SJCRH30 (cell line): ENCODE measurements at regions not wholly inside any gene's neighbourhood (a gene's known extent, or its start where the extent isn't known, plus 50 kb on each side); places are given as distances from the start of the nearest gene placed in this dataset.

Source experiments
- DNase-seq, 2 experiments: peaks; one replicate each; pipeline ENCODE4 v3.0.0-alpha.2; 2015 to 2020
- H3K27ac ChIP-seq: fragments of 250-450 bp; sonication (Bioruptor Pico); 2 replicates; pipeline ENCODE4 v1.5.1; 2020; ENCODE audit warnings: mild to moderate bottlenecking, moderate library complexity
- H3K27me3 ChIP-seq: fragments of 250-450 bp; sonication (Bioruptor Pico); 2 replicates; pipeline ENCODE4 v1.5.1; 2020; ENCODE audit warnings: mild to moderate bottlenecking, moderate library complexity
- H3K36me3 ChIP-seq: fragments of 250-450 bp; sonication (Bioruptor Pico); 2 replicates; pipeline ENCODE4 v1.5.1; 2020; ENCODE audit warnings: mild to moderate bottlenecking, moderate library complexity
- H3K4me1 ChIP-seq: fragments of 250-450 bp; sonication (Bioruptor Pico); 2 replicates; pipeline ENCODE4 v1.5.1; 2020; ENCODE audit warnings: mild to moderate bottlenecking, moderate library complexity
- H3K4me3 ChIP-seq: fragments of 250-450 bp; sonication (Bioruptor Pico); 2 replicates; pipeline ENCODE4 v1.5.1; 2020; ENCODE audit warnings: mild to moderate bottlenecking, moderate library complexity
- H3K9me3 ChIP-seq: fragments of 250-450 bp; sonication (Bioruptor Pico); replicated peaks from 2 replicates; pipeline ENCODE4 v1.5.1; 2020; ENCODE audit warnings: mild to moderate bottlenecking, moderate library complexity

DNA sequence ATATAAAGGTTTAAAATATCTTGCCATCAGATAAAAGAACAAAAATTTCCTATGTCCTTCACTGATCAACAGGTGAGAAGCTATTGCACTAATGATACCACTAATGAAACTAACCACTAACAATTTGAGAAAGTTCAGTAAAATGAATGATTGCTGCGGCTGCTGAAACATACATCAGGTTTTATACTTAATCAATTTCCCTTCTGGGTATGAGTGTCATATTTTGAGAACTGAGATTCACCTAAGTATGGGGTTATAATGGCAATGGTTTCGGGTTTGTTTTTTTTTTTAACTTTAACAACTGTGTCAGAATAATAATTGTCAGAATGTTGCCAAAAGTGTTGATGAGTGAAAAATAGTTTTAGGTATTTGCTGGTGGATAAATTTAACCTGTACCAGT is 151.3 kb upstream of the SLC39A10 start:
- Histone ChIP-seq H3K4me1 (no peaks in the 10 kb centered on the region), H3K27ac (no peak overlapping the region), H3K9me3 (no peaks in the 10 kb centered on the region), H3K27me3 (0 out of 2 replicates have a peak, but pooled peaks cover 3% of the 10 kb centered on the region), H3K4me3 (no peak overlapping the region), H3K36me3 (no peaks in the 10 kb centered on the region)
- no peak for DNase-seq

DNA sequence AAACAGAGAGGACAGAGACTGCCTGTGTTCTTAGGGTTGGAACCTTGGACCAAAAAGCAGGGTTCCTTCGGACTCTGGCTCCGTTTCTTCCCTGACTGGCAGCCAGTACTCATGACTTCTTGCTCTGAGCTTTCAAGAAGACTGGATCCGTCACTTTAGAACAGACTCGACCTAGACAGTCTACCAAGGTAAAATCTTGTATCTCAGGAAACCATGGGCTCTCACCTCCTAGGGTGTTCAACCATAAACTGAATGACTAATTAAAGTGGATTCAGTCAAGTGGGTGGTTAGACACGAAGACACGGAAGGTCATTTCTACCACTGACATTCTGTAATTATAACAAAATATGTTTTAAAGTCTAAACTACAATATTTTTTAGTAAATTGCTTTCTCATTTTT is 153.8 kb upstream of the SLC39A10 start:
- 0 out of 2 replicates have a peak, but pooled peaks cover 3% of the 10 kb centered on the region for H3K27me3 ChIP-seq
- no peak overlapping the region for H3K4me3 ChIP-seq
- DNase-seq: no peak
- H3K9me3 ChIP-seq: no peaks in the 10 kb centered on the region
- H3K27ac ChIP-seq: no peak overlapping the region
- H3K4me1 ChIP-seq: no peaks in the 10 kb centered on the region
- no peaks in the 10 kb centered on the region for H3K36me3 ChIP-seq

DNA sequence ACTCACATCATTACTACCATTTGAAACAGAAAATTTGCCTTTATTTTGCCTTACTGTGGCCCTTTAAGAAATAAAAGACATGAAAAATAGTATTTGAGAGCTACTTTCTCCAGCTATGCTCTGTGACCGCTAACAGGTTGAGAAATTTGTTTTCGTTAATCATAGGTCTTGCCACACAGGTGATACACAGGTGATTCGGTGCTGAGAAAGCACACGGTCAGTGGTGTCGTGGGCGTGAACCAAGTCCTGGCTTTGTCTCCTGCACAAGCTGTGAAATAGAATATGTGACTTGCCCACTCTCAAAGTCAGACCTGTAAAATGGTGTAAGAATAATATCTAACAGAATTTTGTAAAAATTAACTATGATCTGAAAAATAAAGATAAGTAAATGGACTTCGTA is 155.3 kb upstream of the SLC39A10 start:
- H3K9me3 ChIP-seq: no peaks in the 10 kb centered on the region
- H3K27me3 ChIP-seq: no peaks in the 10 kb centered on the region
- DNase-seq: no peak
- H3K4me1 ChIP-seq: no peaks in the 10 kb centered on the region
- H3K4me3 ChIP-seq: no peak overlapping the region
- H3K36me3 ChIP-seq: no peaks in the 10 kb centered on the region
- H3K27ac ChIP-seq: no peak overlapping the region

DNA sequence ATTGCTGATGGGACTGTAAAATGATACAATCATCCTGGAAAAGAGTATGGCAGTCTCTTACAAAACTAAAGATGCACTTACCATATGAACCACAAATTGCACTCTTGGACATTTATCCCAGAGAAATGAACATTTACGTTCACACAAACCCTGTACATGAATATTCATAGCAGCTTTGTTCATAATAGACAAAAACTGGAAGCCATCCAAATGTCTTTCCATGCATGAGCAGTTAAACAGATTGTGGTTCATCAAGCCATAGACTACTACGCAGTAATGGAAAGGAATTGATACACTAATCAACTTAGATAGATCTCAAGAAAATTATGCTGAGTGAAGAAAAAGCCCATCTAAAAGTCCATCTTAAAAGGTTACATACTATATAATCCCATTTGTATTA is 156.1 kb upstream of the SLC39A10 start:
- H3K36me3 ChIP-seq: no peaks in the 10 kb centered on the region
- no peaks in the 10 kb centered on the region for H3K4me1 ChIP-seq
- H3K4me3 ChIP-seq: no peak overlapping the region
- DNase-seq: no peak
- H3K27ac ChIP-seq: no peak overlapping the region
- H3K27me3 ChIP-seq: no peaks in the 10 kb centered on the region
- H3K9me3 ChIP-seq: no peaks in the 10 kb centered on the region

DNA sequence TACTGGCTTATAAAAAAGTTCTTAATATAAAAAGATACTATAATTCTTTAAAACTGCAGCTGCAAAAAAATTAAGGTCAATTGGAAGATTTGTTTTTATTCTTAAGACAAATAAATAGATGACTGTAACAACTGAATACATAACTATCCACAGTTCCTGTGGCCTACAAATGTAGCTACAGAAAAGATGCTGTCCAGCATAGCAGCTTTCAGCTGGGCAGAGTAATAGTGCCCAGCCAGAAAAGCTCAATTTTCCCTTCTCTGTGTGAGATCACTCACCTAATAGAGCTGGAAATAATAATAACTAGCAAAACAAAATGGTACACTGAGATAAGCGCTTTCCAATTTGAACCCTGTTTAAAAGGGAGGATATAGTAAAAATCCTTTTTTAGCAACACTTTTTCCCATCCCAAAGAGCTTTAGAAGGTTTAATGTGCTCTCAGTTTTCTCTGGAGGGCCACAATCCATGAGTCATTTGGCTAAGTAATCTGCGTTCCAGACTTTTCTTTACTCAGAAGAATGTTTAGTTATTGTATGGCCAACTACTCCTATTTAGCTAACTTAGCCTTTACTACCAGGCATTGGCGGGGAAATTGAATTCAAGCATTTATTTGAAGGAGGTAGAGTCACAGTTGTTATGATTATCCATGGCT is 158.1 kb upstream of the SLC39A10 start:
- H3K4me1 ChIP-seq: no peaks in the 10 kb centered on the region
- no peaks in the 10 kb centered on the region for H3K9me3 ChIP-seq
- H3K4me3 ChIP-seq: no peak overlapping the region
- H3K36me3 ChIP-seq: no peaks in the 10 kb centered on the region
- H3K27ac ChIP-seq: no peak overlapping the region
- DNase-seq: no peak
- H3K27me3 ChIP-seq: no peaks in the 10 kb centered on the region

- Histone ChIP-seq H3K4me3 (no peak overlapping the region), H3K9me3 (no peaks in the 10 kb centered on the region), H3K4me1 (no peaks in the 10 kb centered on the region), H3K27me3 (no peaks in the 10 kb centered on the region), H3K27ac (no peak overlapping the region), H3K36me3 (no peaks in the 10 kb centered on the region)
- DNase-seq: peak in 1 of 2 experiments; percentile 52
Measured at GRCh38 chr2:195498176-195498575, 158.8 kb upstream of the SLC39A10 start.

GRCh38 chr2:195496991-195497390 is 160.0 kb upstream of the SLC39A10 start:
- no peaks in the 10 kb centered on the region for H3K9me3 ChIP-seq
- no peaks in the 10 kb centered on the region for H3K27me3 ChIP-seq
- no peaks in the 10 kb centered on the region for H3K36me3 ChIP-seq
- no peak overlapping the region for H3K4me3 ChIP-seq
- DNase-seq: no peak
- no peak overlapping the region for H3K27ac ChIP-seq
- H3K4me1 ChIP-seq: no peaks in the 10 kb centered on the region

GRCh38 chr2:195495966-195496365 is 161.1 kb upstream of the SLC39A10 start:
- no peak overlapping the region for H3K4me3 ChIP-seq

DNA sequence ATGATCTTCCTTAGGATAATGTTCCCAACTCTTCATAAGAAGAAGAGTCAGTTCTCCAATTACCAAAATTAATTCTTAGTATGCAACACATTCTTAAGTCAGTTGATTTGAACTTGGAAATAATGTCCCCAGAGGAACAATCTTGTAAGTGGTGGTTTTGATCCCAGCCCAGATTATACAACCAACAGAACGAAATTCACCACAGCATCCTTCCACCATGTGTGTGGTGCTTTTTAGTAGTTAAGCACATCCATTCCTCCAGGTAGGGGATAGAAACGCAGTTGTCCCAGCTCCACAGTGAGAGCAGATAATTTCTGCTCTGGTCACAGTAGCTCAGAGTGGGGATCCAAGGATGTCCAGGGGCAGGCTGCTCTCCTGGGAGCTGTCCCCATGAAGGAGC is 161.7 kb upstream of the SLC39A10 start:
- no peaks in the 10 kb centered on the region for H3K4me1 ChIP-seq
- H3K27ac ChIP-seq: no peak overlapping the region
- no peaks in the 10 kb centered on the region for H3K27me3 ChIP-seq

More at GRCh38 chr2:195495966-195496365, 161.1 kb upstream of the SLC39A10 start:
- Histone ChIP-seq H3K27ac (no peak overlapping the region), H3K27me3 (no peaks in the 10 kb centered on the region), H3K4me1 (no peaks in the 10 kb centered on the region), H3K9me3 (no peaks in the 10 kb centered on the region), H3K36me3 (no peaks in the 10 kb centered on the region)
- no peak for DNase-seq

GRCh38 chr2:195494451-195494850 is 162.6 kb upstream of the SLC39A10 start:
- DNase-seq: no peak
- no peaks in the 10 kb centered on the region for H3K27me3 ChIP-seq
- no peak overlapping the region for H3K4me3 ChIP-seq
- H3K4me1 ChIP-seq: no peaks in the 10 kb centered on the region
- no peak overlapping the region for H3K27ac ChIP-seq
- no peaks in the 10 kb centered on the region for H3K36me3 ChIP-seq
- no peaks in the 10 kb centered on the region for H3K9me3 ChIP-seq

More for the DNA sequence above, 161.7 kb upstream of the SLC39A10 start:
- no peak overlapping the region for H3K4me3 ChIP-seq
- no peaks in the 10 kb centered on the region for H3K36me3 ChIP-seq
- DNase-seq: no peak
- H3K9me3 ChIP-seq: no peaks in the 10 kb centered on the region

GRCh38 chr2:195493416-195493815 is 163.6 kb upstream of the SLC39A10 start:
- Histone ChIP-seq H3K27ac (no peak overlapping the region), H3K27me3 (no peaks in the 10 kb centered on the region), H3K4me3 (no peak overlapping the region), H3K36me3 (no peaks in the 10 kb centered on the region), H3K9me3 (no peaks in the 10 kb centered on the region), H3K4me1 (no peaks in the 10 kb centered on the region)
- no peak for DNase-seq

GRCh38 chr2:195490319-195490718 is 166.7 kb upstream of the SLC39A10 start:
- Histone ChIP-seq H3K27ac (no peak overlapping the region), H3K27me3 (no peaks in the 10 kb centered on the region), H3K9me3 (no peaks in the 10 kb centered on the region), H3K36me3 (no peaks in the 10 kb centered on the region), H3K4me3 (no peak overlapping the region), H3K4me1 (peaks cover 11% of the 10 kb centered on the region)
- no peak for DNase-seq

GRCh38 chr2:195489101-195489500 is 167.9 kb upstream of the SLC39A10 start:
- no peaks in the 10 kb centered on the region for H3K36me3 ChIP-seq

DNA sequence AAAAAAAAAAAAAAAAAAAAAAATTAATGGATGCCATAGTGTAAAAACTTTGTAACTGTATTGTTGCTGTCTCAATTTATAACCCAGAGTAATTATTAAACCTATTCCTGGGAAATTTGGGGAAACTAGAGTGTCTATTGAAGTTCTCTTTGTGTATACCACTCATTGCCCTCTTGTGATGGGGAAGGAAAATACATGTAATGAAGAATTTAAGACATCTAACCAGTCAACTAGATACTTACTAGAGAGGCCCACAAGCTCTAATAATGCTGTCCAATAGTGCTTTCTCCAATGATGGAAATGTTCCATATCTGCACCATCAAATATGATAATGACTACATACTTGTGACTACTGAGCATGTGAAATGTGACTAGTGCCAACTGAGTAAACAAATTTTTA is 168.5 kb upstream of the SLC39A10 start:
- no peaks in the 10 kb centered on the region for H3K9me3 ChIP-seq
- H3K27me3 ChIP-seq: no peaks in the 10 kb centered on the region
- H3K4me1 ChIP-seq: peaks cover 11% of the 10 kb centered on the region
- H3K36me3 ChIP-seq: no peaks in the 10 kb centered on the region
- no peak overlapping the region for H3K4me3 ChIP-seq
- no peak for DNase-seq
- H3K27ac ChIP-seq: no peak overlapping the region

More at GRCh38 chr2:195489101-195489500, 167.9 kb upstream of the SLC39A10 start:
- Histone ChIP-seq H3K4me1 (peaks cover 11% of the 10 kb centered on the region), H3K4me3 (no peak overlapping the region), H3K9me3 (no peaks in the 10 kb centered on the region), H3K27ac (no peak overlapping the region), H3K27me3 (no peaks in the 10 kb centered on the region)
- no peak for DNase-seq

GRCh38 chr2:195486987-195487644 is 169.9 kb upstream of the SLC39A10 start:
- Histone ChIP-seq H3K4me1 (peaks cover 11% of the 10 kb centered on the region), H3K36me3 (no peaks in the 10 kb centered on the region), H3K4me3 (no peak overlapping the region), H3K27ac (no peak overlapping the region), H3K27me3 (no peaks in the 10 kb centered on the region), H3K9me3 (no peaks in the 10 kb centered on the region)
- DNase-seq: peak; percentile 35 to 67

DNA sequence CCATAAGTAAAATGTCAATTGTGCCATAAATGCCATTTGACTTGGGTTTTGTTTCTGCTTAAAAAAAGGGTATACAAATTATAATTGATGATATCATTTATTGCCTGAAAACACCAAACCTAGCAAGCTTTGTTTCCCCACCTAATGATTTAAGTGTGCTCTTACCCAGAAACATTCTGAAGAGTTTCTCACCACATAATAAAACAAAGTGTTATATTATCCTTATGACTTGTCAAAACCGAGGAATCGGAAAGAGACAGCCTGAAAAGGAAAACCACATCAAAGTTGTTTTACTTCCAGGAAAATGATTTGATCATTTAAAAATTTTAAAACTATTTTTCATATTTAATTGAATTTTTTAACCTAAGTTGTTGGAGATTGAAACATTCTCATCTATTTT is 170.5 kb upstream of the SLC39A10 start:
- H3K9me3 ChIP-seq: no peaks in the 10 kb centered on the region
- no peak for DNase-seq
- H3K36me3 ChIP-seq: no peaks in the 10 kb centered on the region
- no peaks in the 10 kb centered on the region for H3K27me3 ChIP-seq
- H3K4me3 ChIP-seq: no peak overlapping the region
- H3K4me1 ChIP-seq: peaks cover 11% of the 10 kb centered on the region
- H3K27ac ChIP-seq: no peak overlapping the region
